ENCODE measurements at regions not wholly inside any gene's neighbourhood (a gene's known extent, or its start where the extent isn't known, plus 50 kb on each side); places are given as distances from the start of the nearest gene placed in this dataset.

- H3K23ac ChIP-seq (ENCODE audit: low read depth, low read length, poor library complexity), result no peak overlapping the region
- H3K27ac ChIP-seq (replicated peaks; ENCODE audit: low read length), result no peak overlapping the region
- no peaks in the 10 kb centered on the region for H3K9me3 ChIP-seq (replicated peaks in 1 of 2; ENCODE audit: control insufficient read depth in 2 of 2, insufficient read depth in 1 of 2, low read depth in 1 of 2, low read length in 2 of 2)
- H3K14ac ChIP-seq (ENCODE audit: low read length), result no peak overlapping the region
- no peak overlapping the region for H3K4me3 ChIP-seq (ENCODE audit: low read length in 2 of 2)
- H2BK120ac ChIP-seq (ENCODE audit: low read depth, low read length), result no peak overlapping the region
- no CpG with 5 or more reads among the region's 7 CpGs for WGBS, 2 donors (ENCODE audit: extremely low coverage in 2 of 2, insufficient read length in 2 of 2, insufficient replicate concordance in 1 of 2)
- H2AFZ ChIP-seq (ENCODE audit: low read length), result no peak overlapping the region
- H3K9ac ChIP-seq (ENCODE audit: low read depth, low read length, poor library complexity), result no peak overlapping the region
- no peak overlapping the region for H4K91ac ChIP-seq (ENCODE audit: low read depth, low read length, poor library complexity)
- no peak overlapping the region for H3K18ac ChIP-seq (ENCODE audit: low read length)
- H2BK15ac ChIP-seq (ENCODE audit: low read length), result no peak overlapping the region
- no peak overlapping the region for H3K4ac ChIP-seq (ENCODE audit: low read length)
- no peak for DNase-seq (ENCODE audit: low spot score)
- no peaks in the 10 kb centered on the region for H3K4me1 ChIP-seq (ENCODE audit: control insufficient read depth in 2 of 2, insufficient read depth in 1 of 2, low read depth in 1 of 2, low read length in 2 of 2)
- H4K8ac ChIP-seq (ENCODE audit: low read depth, low read length), result no peak overlapping the region
- H3K27me3 ChIP-seq (ENCODE audit: control insufficient read depth in 3 of 3, insufficient read depth in 3 of 3, low read depth in 1 of 3, low read length in 3 of 3), result no peaks in the 10 kb centered on the region
- H2BK12ac ChIP-seq (ENCODE audit: low read length), result no peak overlapping the region
- H2BK5ac ChIP-seq (ENCODE audit: low read length), result no peak overlapping the region
- no peak overlapping the region for H3K4me2 ChIP-seq (ENCODE audit: insufficient read depth, low read length, poor library complexity, severe bottlenecking)
- H3K79me1 ChIP-seq (ENCODE audit: low read depth, low read length), result no peaks in the 10 kb centered on the region
- no peak overlapping the region for H2AK5ac ChIP-seq (ENCODE audit: low read depth, low read length)
- H3K36me3 ChIP-seq (replicated peaks in 1 of 2; ENCODE audit: control insufficient read depth in 2 of 2, insufficient read depth in 2 of 2, low read length in 2 of 2), result no peaks in the 10 kb centered on the region
Observed at GRCh38 chr7:45511721-45512597, 62.2 kb upstream of the ADCY1 start.

- H3K27me3 ChIP-seq (ENCODE audit: control insufficient read depth in 3 of 3, insufficient read depth in 3 of 3, low read depth in 1 of 3, low read length in 3 of 3), result no peaks in the 10 kb centered on the region
- no peak overlapping the region for H3K27ac ChIP-seq (replicated peaks; ENCODE audit: low read length)
- H3K79me1 ChIP-seq (ENCODE audit: low read depth, low read length), result no peaks in the 10 kb centered on the region
- no peak overlapping the region for H2AK5ac ChIP-seq (ENCODE audit: low read depth, low read length)
- DNase-seq (ENCODE audit: low spot score), result no peak
- H4K8ac ChIP-seq (ENCODE audit: low read depth, low read length), result no peak overlapping the region
- no peak overlapping the region for H3K4me3 ChIP-seq (ENCODE audit: low read length in 2 of 2)
- H2BK5ac ChIP-seq (ENCODE audit: low read length), result no peak overlapping the region
- no peak overlapping the region for H3K23ac ChIP-seq (ENCODE audit: low read depth, low read length, poor library complexity)
- peaks cover 0 to 2% of the 10 kb centered on the region in 2 donors for H3K9me3 ChIP-seq (replicated peaks in 1 of 2; ENCODE audit: control insufficient read depth in 2 of 2, insufficient read depth in 1 of 2, low read depth in 1 of 2, low read length in 2 of 2)
- H3K4me2 ChIP-seq (ENCODE audit: insufficient read depth, low read length, poor library complexity, severe bottlenecking), result no peak overlapping the region
- no peaks in the 10 kb centered on the region for H3K4me1 ChIP-seq (ENCODE audit: control insufficient read depth in 2 of 2, insufficient read depth in 1 of 2, low read depth in 1 of 2, low read length in 2 of 2)
- H3K36me3 ChIP-seq (replicated peaks in 1 of 2; ENCODE audit: control insufficient read depth in 2 of 2, insufficient read depth in 2 of 2, low read length in 2 of 2), result no peaks in the 10 kb centered on the region
- WGBS, 2 donors (ENCODE audit: extremely low coverage in 2 of 2, insufficient read length in 2 of 2, insufficient replicate concordance in 1 of 2), result no CpG with 5 or more reads among the region's 4 CpGs
- H2BK15ac ChIP-seq (ENCODE audit: low read length), result no peak overlapping the region
- H2BK120ac ChIP-seq (ENCODE audit: low read depth, low read length), result no peak overlapping the region
- no peak overlapping the region for H2AFZ ChIP-seq (ENCODE audit: low read length)
- no peak overlapping the region for H3K4ac ChIP-seq (ENCODE audit: low read length)
- H4K91ac ChIP-seq (ENCODE audit: low read depth, low read length, poor library complexity), result no peak overlapping the region
- no peak overlapping the region for H3K9ac ChIP-seq (ENCODE audit: low read depth, low read length, poor library complexity)
- no peak overlapping the region for H2BK12ac ChIP-seq (ENCODE audit: low read length)
- no peak overlapping the region for H3K14ac ChIP-seq (ENCODE audit: low read length)
- no peak overlapping the region for H3K18ac ChIP-seq (ENCODE audit: low read length)
Observed at GRCh38 chr7:45514944-45515343, 59.2 kb upstream of the ADCY1 start.

- Histone ChIP-seq H3K79me1 (ENCODE audit: low read depth, low read length) (no peaks in the 10 kb centered on the region), H2AFZ (ENCODE audit: low read length) (no peak overlapping the region), H3K4me3 (ENCODE audit: low read length in 2 of 2) (no peak overlapping the region), H3K9ac (ENCODE audit: low read depth, low read length, poor library complexity) (no peak overlapping the region), H2BK5ac (ENCODE audit: low read length) (no peak overlapping the region), H3K9me3 (replicated peaks in 1 of 2; ENCODE audit: control insufficient read depth in 2 of 2, insufficient read depth in 1 of 2, low read depth in 1 of 2, low read length in 2 of 2) (peaks cover 0 to 2% of the 10 kb centered on the region in 2 donors), H3K18ac (ENCODE audit: low read length) (no peak overlapping the region), H3K4me1 (ENCODE audit: control insufficient read depth in 2 of 2, insufficient read depth in 1 of 2, low read depth in 1 of 2, low read length in 2 of 2) (no peaks in the 10 kb centered on the region), H3K4ac (ENCODE audit: low read length) (no peak overlapping the region), H2BK15ac (ENCODE audit: low read length) (no peak overlapping the region), H3K27ac (replicated peaks; ENCODE audit: low read length) (no peak overlapping the region), H3K23ac (ENCODE audit: low read depth, low read length, poor library complexity) (no peak overlapping the region), H2AK5ac (ENCODE audit: low read depth, low read length) (no peak overlapping the region), H3K4me2 (ENCODE audit: insufficient read depth, low read length, poor library complexity, severe bottlenecking) (no peak overlapping the region), H4K8ac (ENCODE audit: low read depth, low read length) (no peak overlapping the region), H3K27me3 (ENCODE audit: control insufficient read depth in 3 of 3, insufficient read depth in 3 of 3, low read depth in 1 of 3, low read length in 3 of 3) (no peaks in the 10 kb centered on the region), H3K36me3 (replicated peaks in 1 of 2; ENCODE audit: control insufficient read depth in 2 of 2, insufficient read depth in 2 of 2, low read length in 2 of 2) (no peaks in the 10 kb centered on the region), H2BK12ac (ENCODE audit: low read length) (no peak overlapping the region), H4K91ac (ENCODE audit: low read depth, low read length, poor library complexity) (no peak overlapping the region), H2BK120ac (ENCODE audit: low read depth, low read length) (no peak overlapping the region), H3K14ac (ENCODE audit: low read length) (no peak overlapping the region)
- DNase-seq (ENCODE audit: low spot score), result no peak
Observed at GRCh38 chr7:45515346-45515745, 58.8 kb upstream of the ADCY1 start.

Data from neuronal stem cell (in vitro differentiated cells).